ENCODE measurements at regions not wholly inside any gene's neighbourhood (a gene's known extent, or its start where the extent isn't known, plus 50 kb on each side); places are given as distances from the start of the nearest gene placed in this dataset.

DNA sequence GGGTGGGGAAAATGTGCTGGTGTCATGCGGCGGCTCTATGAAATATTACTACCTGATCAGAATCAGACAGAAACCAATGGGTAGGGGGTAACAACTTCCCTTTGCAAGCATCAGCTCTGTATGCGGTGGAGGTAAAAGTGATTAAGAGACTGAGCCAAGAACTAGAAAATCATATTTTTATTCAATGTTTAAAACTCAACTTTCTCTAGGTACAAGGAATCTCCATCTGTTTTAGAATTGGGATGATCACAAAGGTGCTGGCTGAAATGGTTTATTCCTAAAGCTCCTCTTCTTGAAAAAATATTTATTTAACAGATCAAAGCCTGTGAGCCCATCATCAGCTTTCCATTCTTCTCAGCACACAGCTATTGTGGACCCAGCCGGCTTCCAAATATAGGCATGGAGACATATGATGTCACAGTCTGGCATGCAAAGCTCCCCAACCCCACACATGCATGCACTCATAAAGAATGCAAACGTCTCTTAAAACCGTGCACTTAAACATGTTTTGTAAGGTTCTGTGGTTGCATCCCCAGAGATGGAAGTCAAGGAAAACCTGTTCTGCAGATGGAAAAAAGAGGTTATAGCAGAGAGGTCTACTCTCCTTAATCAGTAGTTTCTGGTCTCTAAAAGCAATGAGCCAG lies 126.0 kb downstream of the SKIDA1 start:
- ATAC-seq: no peak
- POLR2A ChIA-PET: interaction anchor here (0.6 kb wide), 1 partner anchor 9 kb away, joined by 8 read pairs; no protein-coding TSS in a partner anchor
- DNase-seq (ENCODE audit: low read depth, low spot score): no peak
- in situ Hi-C loops (cut with HindIII; ENCODE audit: low pct_unique_long_range_greater_than_20kb, low sequenced_read_pairs): no loop called here
- Histone ChIP-seq H3K9me3 (ENCODE audit: control insufficient read depth, insufficient read depth, low read depth, low read length) (0 out of 2 replicates have a peak, but pooled peaks cover 3% of the 10 kb centered on the region), H3K4me3 (ENCODE audit: low read depth in 2 of 2, low read length in 2 of 2) (no peak overlapping the region), H3K36me3 (ENCODE audit: control insufficient read depth, insufficient read depth, low read length) (no peaks in the 10 kb centered on the region), H3K4me1 (ENCODE audit: control insufficient read depth, insufficient read depth, low read length) (peaks cover 40% of the 10 kb centered on the region), H3K27me3 (ENCODE audit: control insufficient read depth, insufficient read depth, low read length) (no peaks in the 10 kb centered on the region), H3K27ac (ENCODE audit: low read length) (peak overlapping the region; percentile 91)
- no TSS peak for BruUV-seq (replicated peaks)
- intact Hi-C loops (cut with micrococcal nuclease; ENCODE audit: unreplicated experiment): no loop called here
- CTCF ChIA-PET: no interaction called here
- no peak for TF ChIP-seq POLR2AphosphoS5 (IDR thresholded peaks at IDR 0.05; ENCODE audit: low read depth, low read length)
- no peak for TF ChIP-seq SIN3A (IDR thresholded peaks at IDR 0.05; ENCODE audit: borderline replicate concordance, insufficient read depth, low read depth, low read length)
- TF ChIP-seq, protein P1, sequence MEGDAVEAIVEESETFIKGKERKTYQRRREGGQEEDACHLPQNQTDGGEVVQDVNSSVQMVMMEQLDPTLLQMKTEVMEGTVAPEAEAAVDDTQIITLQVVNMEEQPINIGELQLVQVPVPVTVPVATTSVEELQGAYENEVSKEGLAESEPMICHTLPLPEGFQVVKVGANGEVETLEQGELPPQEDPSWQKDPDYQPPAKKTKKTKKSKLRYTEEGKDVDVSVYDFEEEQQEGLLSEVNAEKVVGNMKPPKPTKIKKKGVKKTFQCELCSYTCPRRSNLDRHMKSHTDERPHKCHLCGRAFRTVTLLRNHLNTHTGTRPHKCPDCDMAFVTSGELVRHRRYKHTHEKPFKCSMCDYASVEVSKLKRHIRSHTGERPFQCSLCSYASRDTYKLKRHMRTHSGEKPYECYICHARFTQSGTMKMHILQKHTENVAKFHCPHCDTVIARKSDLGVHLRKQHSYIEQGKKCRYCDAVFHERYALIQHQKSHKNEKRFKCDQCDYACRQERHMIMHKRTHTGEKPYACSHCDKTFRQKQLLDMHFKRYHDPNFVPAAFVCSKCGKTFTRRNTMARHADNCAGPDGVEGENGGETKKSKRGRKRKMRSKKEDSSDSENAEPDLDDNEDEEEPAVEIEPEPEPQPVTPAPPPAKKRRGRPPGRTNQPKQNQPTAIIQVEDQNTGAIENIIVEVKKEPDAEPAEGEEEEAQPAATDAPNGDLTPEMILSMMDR (IDR thresholded peaks at IDR 0.05): no peak
- TF ChIP-seq, protein P2, sequence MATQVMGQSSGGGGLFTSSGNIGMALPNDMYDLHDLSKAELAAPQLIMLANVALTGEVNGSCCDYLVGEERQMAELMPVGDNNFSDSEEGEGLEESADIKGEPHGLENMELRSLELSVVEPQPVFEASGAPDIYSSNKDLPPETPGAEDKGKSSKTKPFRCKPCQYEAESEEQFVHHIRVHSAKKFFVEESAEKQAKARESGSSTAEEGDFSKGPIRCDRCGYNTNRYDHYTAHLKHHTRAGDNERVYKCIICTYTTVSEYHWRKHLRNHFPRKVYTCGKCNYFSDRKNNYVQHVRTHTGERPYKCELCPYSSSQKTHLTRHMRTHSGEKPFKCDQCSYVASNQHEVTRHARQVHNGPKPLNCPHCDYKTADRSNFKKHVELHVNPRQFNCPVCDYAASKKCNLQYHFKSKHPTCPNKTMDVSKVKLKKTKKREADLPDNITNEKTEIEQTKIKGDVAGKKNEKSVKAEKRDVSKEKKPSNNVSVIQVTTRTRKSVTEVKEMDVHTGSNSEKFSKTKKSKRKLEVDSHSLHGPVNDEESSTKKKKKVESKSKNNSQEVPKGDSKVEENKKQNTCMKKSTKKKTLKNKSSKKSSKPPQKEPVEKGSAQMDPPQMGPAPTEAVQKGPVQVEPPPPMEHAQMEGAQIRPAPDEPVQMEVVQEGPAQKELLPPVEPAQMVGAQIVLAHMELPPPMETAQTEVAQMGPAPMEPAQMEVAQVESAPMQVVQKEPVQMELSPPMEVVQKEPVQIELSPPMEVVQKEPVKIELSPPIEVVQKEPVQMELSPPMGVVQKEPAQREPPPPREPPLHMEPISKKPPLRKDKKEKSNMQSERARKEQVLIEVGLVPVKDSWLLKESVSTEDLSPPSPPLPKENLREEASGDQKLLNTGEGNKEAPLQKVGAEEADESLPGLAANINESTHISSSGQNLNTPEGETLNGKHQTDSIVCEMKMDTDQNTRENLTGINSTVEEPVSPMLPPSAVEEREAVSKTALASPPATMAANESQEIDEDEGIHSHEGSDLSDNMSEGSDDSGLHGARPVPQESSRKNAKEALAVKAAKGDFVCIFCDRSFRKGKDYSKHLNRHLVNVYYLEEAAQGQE (IDR thresholded peaks at IDR 0.05; ENCODE audit: insufficient read depth in 1 of 2, low read depth in 2 of 2, low read length in 1 of 2): no peak
- no peak for TF ChIP-seq TCF7L2 (IDR thresholded peaks at IDR 0.05; ENCODE audit: low read depth, low read length)

DNA sequence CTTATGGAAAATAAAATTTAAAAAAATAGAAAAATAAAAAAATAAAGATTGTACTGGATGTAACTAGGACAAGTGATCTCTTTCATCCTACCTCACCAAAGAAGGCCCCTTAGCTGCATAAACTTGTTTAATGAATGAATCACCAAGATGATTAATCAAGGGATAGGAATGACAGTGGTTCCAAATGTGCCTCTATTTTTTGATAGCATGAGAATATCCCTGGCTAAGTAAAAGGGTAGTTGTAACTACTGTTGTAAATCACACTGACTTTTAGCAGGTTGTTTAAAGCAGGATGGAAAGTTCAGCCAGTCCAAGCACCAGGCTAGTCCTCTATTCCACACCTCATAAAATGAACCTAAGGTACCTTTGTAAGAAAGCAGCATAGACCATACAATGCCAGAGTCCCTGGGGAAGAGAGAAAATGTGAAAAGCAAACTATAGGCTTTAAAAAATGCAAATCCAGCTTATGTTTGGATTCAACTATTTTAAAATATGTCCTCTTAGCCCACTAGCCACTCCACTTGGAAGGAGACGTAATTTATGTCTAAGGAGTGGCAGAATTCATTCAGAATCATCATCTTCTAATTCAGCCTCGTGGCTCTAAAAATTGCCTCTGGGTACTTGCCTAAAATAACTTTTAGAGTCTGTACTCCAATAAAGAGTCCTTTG lies 126.8 kb downstream of the SKIDA1 start:
- Histone ChIP-seq H3K4me3 (ENCODE audit: low read depth in 2 of 2, low read length in 2 of 2) (no peak overlapping the region), H3K36me3 (ENCODE audit: control insufficient read depth, insufficient read depth, low read length) (no peaks in the 10 kb centered on the region), H3K9me3 (ENCODE audit: control insufficient read depth, insufficient read depth, low read depth, low read length) (0 out of 2 replicates have a peak, but pooled peaks cover 3% of the 10 kb centered on the region), H3K27ac (ENCODE audit: low read length) (peak overlapping the region; percentile 91), H3K4me1 (ENCODE audit: control insufficient read depth, insufficient read depth, low read length) (peaks cover 40% of the 10 kb centered on the region), H3K27me3 (ENCODE audit: control insufficient read depth, insufficient read depth, low read length) (no peaks in the 10 kb centered on the region)
- ChIA-PET POLR2A (interaction anchor here (0.7 kb wide), 1 partner anchor 93 kb away, joined by 4 read pairs; no protein-coding TSS in a partner anchor), CTCF (no interaction called here)
- in situ Hi-C loops (cut with HindIII; ENCODE audit: low pct_unique_long_range_greater_than_20kb, low sequenced_read_pairs): no loop called here
- intact Hi-C loops (cut with micrococcal nuclease; ENCODE audit: unreplicated experiment): no loop called here
- ATAC-seq (peak; percentile 56), DNase-seq (ENCODE audit: low read depth, low spot score) (peak; percentile 53)
- TF ChIP-seq TCF7L2 (IDR thresholded peaks at IDR 0.05; ENCODE audit: low read depth, low read length) (no peak), POLR2AphosphoS5 (IDR thresholded peaks at IDR 0.05; ENCODE audit: low read depth, low read length) (no peak), SIN3A (IDR thresholded peaks at IDR 0.05; ENCODE audit: borderline replicate concordance, insufficient read depth, low read depth, low read length) (no peak)
- TF ChIP-seq, protein P2 (IDR thresholded peaks at IDR 0.05; ENCODE audit: insufficient read depth in 1 of 2, low read depth in 2 of 2, low read length in 1 of 2): no peak
- TF ChIP-seq, protein P1 (IDR thresholded peaks at IDR 0.05): no peak
- BruUV-seq (replicated peaks): no TSS peak
